Neural cell (in vitro differentiated cells): ENCODE measurements at regions not wholly inside any gene's neighbourhood (a gene's known extent, or its start where the extent isn't known, plus 50 kb on each side); places are given as distances from the start of the nearest gene placed in this dataset.

Experiments used
- H2AFZ ChIP-seq: fragments of 200-600, 300-800 bp; sonication (generic), shearing (Covaris generic); 2 replicates; pipeline ENCODE4 v1.6.0; 2014; ENCODE audit warnings: low read depth, mild to moderate bottlenecking, antibody characterized with exemption, low read length, moderate library complexity
- H3F3A ChIP-seq: fragments of 200-600 bp; shearing (Covaris generic); 2 replicates; pipeline ENCODE4 v1.6.1; 2016; ENCODE audit warnings: mild to moderate bottlenecking, moderate library complexity, mixed read lengths, antibody characterized with exemption, low read length; ENCODE audit not compliant: insufficient read depth, poor library complexity, severe bottlenecking
- H3K27ac ChIP-seq: fragments of 200-600, 300-800 bp; sonication (generic), shearing (Covaris generic); 2 replicates; pipeline ENCODE4 v1.5.1; 2014; ENCODE audit warnings: mild to moderate bottlenecking, low read length, moderate library complexity
- H3K27me3 ChIP-seq: fragments of 300-800, 200-600 bp; sonication (generic), shearing (Covaris generic); 2 replicates; pipeline ENCODE4 v1.6.0; 2014; ENCODE audit warnings: mild to moderate bottlenecking, low read depth, low read length, moderate library complexity; ENCODE audit not compliant: insufficient read depth
- H3K36me3 ChIP-seq: fragments of 300-800, 200-600 bp; sonication (generic), shearing (Covaris generic); 2 replicates; pipeline ENCODE4 v1.5.1; 2014; ENCODE audit warnings: mild to moderate bottlenecking, antibody characterized with exemption, low read length, moderate library complexity; ENCODE audit not compliant: insufficient read depth
- H3K4me2 ChIP-seq: fragments of 300-800, 200-600 bp; sonication (generic), shearing (Covaris generic); 2 replicates; pipeline ENCODE4 v1.6.0; 2014; ENCODE audit warnings: mild to moderate bottlenecking, low read length
- H3K4me3 ChIP-seq: fragments of 300-800, 200-600 bp; sonication (generic), shearing (Covaris generic); 2 replicates; pipeline ENCODE4 v1.5.1; 2014; ENCODE audit warnings: mild to moderate bottlenecking, low read length, moderate library complexity
- H3K79me2 ChIP-seq: fragments of 200-600 bp; shearing (Covaris generic); replicated peaks from 2 replicates; pipeline ENCODE4 v1.6.0; 2014; ENCODE audit warnings: mild to moderate bottlenecking, low read length, moderate library complexity; ENCODE audit not compliant: insufficient read depth
- H3K9ac ChIP-seq: fragments of 300-800, 200-600 bp; sonication (generic), shearing (Covaris generic); 2 replicates; pipeline ENCODE4 v1.6.1; 2016; ENCODE audit warnings: mild to moderate bottlenecking, low read length, mixed read lengths
- H3K9me2 ChIP-seq: fragments of 200-600 bp; shearing (Covaris generic); 2 replicates; pipeline ENCODE4 v1.6.1; 2016; ENCODE audit warnings: mild to moderate bottlenecking, low read length, mixed read lengths; ENCODE audit not compliant: insufficient read depth
- H3K9me3 ChIP-seq: fragments of 200-600, 300-800 bp; sonication (generic), shearing (Covaris generic); 2 replicates; pipeline ENCODE4 v1.6.1; 2016; ENCODE audit warnings: mild to moderate bottlenecking, mixed run types, low read length, moderate library complexity, mixed read lengths
- H4K20me1 ChIP-seq: fragments of 200-600 bp; shearing (Covaris generic); 2 replicates; pipeline ENCODE4 v1.6.1; 2016; ENCODE audit warnings: mild to moderate bottlenecking, mixed run types; ENCODE audit not compliant: insufficient read depth
- CTCF ChIP-seq: fragments of 450-650 bp; IDR thresholded peaks from 2 replicates; pipeline ENCODE4 v1.5.1; 2014; ENCODE audit warnings: antibody characterized with exemption, mild to moderate bottlenecking, moderate library complexity; ENCODE audit not compliant: poor library complexity, severe bottlenecking
- EP300 ChIP-seq: fragments of 450-650 bp; conservative IDR thresholded peaks from 2 replicates; pipeline ENCODE4 v1.6.1; 2014; ENCODE audit warnings: antibody characterized with exemption, mild to moderate bottlenecking, moderate library complexity; ENCODE audit not compliant: poor library complexity, severe bottlenecking
- EZH2 ChIP-seq: fragments of 200-600, 300-800 bp; shearing (Covaris generic), sonication (generic); IDR thresholded peaks from 2 replicates; pipeline ENCODE4 v1.6.1; 2014; ENCODE audit warnings: antibody characterized with exemption, low read length, borderline replicate concordance, mild to moderate bottlenecking; ENCODE audit not compliant: insufficient read depth, poor library complexity, severe bottlenecking
- MXI1 ChIP-seq: fragments of 450-650 bp; conservative IDR thresholded peaks from 2 replicates; pipeline ENCODE4 v1.6.1; 2014; ENCODE audit warnings: antibody characterized with exemption, mild to moderate bottlenecking; ENCODE audit not compliant: poor library complexity, severe bottlenecking
- POLR2AphosphoS5 ChIP-seq: IDR thresholded peaks from 2 replicates; pipeline ENCODE4 v1.6.1; 2012
- RAD21 ChIP-seq: fragments of 450-650 bp; conservative IDR thresholded peaks from 2 replicates; pipeline ENCODE4 v1.6.1; 2014; ENCODE audit warnings: antibody characterized with exemption, mild to moderate bottlenecking, moderate library complexity
- REST ChIP-seq: IDR thresholded peaks from 2 replicates; pipeline ENCODE4 v1.6.1; 2012; ENCODE audit warnings: borderline replicate concordance
- SMC3 ChIP-seq: fragments of 450-650 bp; conservative IDR thresholded peaks from 2 replicates; pipeline ENCODE4 v1.6.1; 2014; ENCODE audit warnings: antibody characterized with exemption, mild to moderate bottlenecking, moderate library complexity; ENCODE audit not compliant: poor library complexity
- TAF1 ChIP-seq: IDR thresholded peaks from 2 replicates; pipeline ENCODE4 v1.6.1; 2012; ENCODE audit warnings: low read depth

GRCh38 chr1:55669293-55669692, 454.1 kb upstream of the USP24 start:
- H3K4me3 ChIP-seq = no peak overlapping the region
- no peaks in the 10 kb centered on the region for H3K27me3 ChIP-seq
- no peaks in the 10 kb centered on the region for H3K9me2 ChIP-seq
- no peak overlapping the region for H3K9ac ChIP-seq
- no peak overlapping the region for H3K27ac ChIP-seq
- no peaks in the 10 kb centered on the region for H3F3A ChIP-seq
- H4K20me1 ChIP-seq = no peaks in the 10 kb centered on the region
- no peak overlapping the region for H3K4me2 ChIP-seq
- no peaks in the 10 kb centered on the region for H3K79me2 ChIP-seq
- TF ChIP-seq MXI1 = no peak
- TF ChIP-seq EZH2 = no peak
- TF ChIP-seq TAF1 = no peak
- no peak for TF ChIP-seq EP300
- TF ChIP-seq CTCF = no peak
- TF ChIP-seq REST = no peak
- no peak for TF ChIP-seq POLR2AphosphoS5
- TF ChIP-seq SMC3 = no peak
- TF ChIP-seq RAD21 = no peak
- H3K36me3 ChIP-seq = no peaks in the 10 kb centered on the region
- H2AFZ ChIP-seq = no peak overlapping the region
- H3K9me3 ChIP-seq = no peaks in the 10 kb centered on the region

GRCh38 chr1:55662875-55663274, 447.7 kb upstream of the USP24 start:
- no peaks in the 10 kb centered on the region for H3K36me3 ChIP-seq
- no peak overlapping the region for H3K4me3 ChIP-seq
- H3K9me3 ChIP-seq = no peaks in the 10 kb centered on the region
- H3K27ac ChIP-seq = no peak overlapping the region
- H3K4me2 ChIP-seq = no peak overlapping the region
- no peaks in the 10 kb centered on the region for H4K20me1 ChIP-seq
- H3F3A ChIP-seq = no peaks in the 10 kb centered on the region
- H3K9ac ChIP-seq = no peak overlapping the region
- TF ChIP-seq EZH2 (no peak), SMC3 (no peak), CTCF (no peak), MXI1 (no peak), TAF1 (no peak), REST (no peak), EP300 (no peak), RAD21 (no peak), POLR2AphosphoS5 (no peak)
- no peak overlapping the region for H2AFZ ChIP-seq
- no peaks in the 10 kb centered on the region for H3K79me2 ChIP-seq
- H3K27me3 ChIP-seq = no peaks in the 10 kb centered on the region
- no peaks in the 10 kb centered on the region for H3K9me2 ChIP-seq
